ENCODE measurements at regions not wholly inside any gene's neighbourhood (a gene's known extent, or its start where the extent isn't known, plus 50 kb on each side); places are given as distances from the start of the nearest gene placed in this dataset.

DNA sequence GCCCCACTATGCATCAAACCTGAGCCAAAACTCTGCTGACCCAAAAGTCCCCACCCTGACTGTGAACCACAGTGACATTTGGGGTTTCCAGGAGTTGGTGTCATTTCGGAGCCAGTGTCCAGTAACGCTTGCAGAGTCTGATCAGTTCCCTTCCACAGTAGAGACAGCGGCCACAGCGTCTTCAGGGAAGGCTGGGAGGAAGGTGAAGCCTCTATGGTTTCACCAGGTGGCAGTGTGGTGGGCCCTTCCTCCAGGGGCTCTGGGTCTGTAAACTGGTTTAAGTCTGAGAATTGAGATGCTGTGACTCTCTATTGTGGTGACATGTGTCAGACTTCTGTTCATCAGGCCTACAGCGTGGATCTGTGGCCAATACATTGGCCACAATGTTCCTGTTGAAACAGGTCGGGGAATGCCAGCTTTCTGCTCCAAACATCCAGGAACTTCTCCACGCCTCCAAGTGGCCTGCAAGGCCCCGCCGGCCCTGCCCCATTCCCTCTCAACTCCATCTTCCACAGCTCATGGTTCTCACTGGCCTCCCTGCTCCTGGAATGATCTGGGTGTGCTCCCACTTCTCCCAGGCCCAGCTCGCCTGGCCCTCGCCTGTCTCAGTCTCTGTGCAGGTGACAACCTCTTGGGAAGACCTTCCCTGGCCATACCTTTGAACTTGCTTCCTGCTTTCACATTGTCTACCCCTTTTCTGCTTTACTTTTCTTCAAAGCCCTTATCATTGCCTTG is 124.5 kb upstream of the FAM20C start:
- TF ChIP-seq, protein P1, sequence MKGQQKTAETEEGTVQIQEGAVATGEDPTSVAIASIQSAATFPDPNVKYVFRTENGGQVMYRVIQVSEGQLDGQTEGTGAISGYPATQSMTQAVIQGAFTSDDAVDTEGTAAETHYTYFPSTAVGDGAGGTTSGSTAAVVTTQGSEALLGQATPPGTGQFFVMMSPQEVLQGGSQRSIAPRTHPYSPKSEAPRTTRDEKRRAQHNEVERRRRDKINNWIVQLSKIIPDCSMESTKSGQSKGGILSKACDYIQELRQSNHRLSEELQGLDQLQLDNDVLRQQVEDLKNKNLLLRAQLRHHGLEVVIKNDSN (IDR thresholded peaks at IDR 0.05) = no peak
- no peak for TF ChIP-seq NFIC (IDR thresholded peaks at IDR 0.05)
- no peak for TF ChIP-seq TCF12 (IDR thresholded peaks at IDR 0.05; ENCODE audit: low read depth)
- no peak for TF ChIP-seq YY1 (IDR thresholded peaks at IDR 0.05; ENCODE audit: low read depth)
- TF ChIP-seq EP300 (IDR thresholded peaks at IDR 0.05; ENCODE audit: borderline replicate concordance) = no peak
- TF ChIP-seq TEAD4 (IDR thresholded peaks at IDR 0.05) = no peak
- TF ChIP-seq, protein P2, sequence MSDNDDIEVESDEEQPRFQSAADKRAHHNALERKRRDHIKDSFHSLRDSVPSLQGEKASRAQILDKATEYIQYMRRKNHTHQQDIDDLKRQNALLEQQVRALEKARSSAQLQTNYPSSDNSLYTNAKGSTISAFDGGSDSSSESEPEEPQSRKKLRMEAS (IDR thresholded peaks at IDR 0.05) = no peak
- TF ChIP-seq TAF1 (IDR thresholded peaks at IDR 0.05; ENCODE audit: low read depth) = no peak
- no peak for TF ChIP-seq ZBTB7A (IDR thresholded peaks at IDR 0.05; ENCODE audit: low read depth)
- no peak for TF ChIP-seq FOXM1 (IDR thresholded peaks at IDR 0.05; ENCODE audit: borderline replicate concordance, low read depth)
- TF ChIP-seq CEBPB (IDR thresholded peaks at IDR 0.05) = no peak
- no peak for TF ChIP-seq RAD21 (IDR thresholded peaks at IDR 0.05; ENCODE audit: low read depth)
- no peak for TF ChIP-seq EGR1 (IDR thresholded peaks at IDR 0.05)
- TF ChIP-seq, protein P3, sequence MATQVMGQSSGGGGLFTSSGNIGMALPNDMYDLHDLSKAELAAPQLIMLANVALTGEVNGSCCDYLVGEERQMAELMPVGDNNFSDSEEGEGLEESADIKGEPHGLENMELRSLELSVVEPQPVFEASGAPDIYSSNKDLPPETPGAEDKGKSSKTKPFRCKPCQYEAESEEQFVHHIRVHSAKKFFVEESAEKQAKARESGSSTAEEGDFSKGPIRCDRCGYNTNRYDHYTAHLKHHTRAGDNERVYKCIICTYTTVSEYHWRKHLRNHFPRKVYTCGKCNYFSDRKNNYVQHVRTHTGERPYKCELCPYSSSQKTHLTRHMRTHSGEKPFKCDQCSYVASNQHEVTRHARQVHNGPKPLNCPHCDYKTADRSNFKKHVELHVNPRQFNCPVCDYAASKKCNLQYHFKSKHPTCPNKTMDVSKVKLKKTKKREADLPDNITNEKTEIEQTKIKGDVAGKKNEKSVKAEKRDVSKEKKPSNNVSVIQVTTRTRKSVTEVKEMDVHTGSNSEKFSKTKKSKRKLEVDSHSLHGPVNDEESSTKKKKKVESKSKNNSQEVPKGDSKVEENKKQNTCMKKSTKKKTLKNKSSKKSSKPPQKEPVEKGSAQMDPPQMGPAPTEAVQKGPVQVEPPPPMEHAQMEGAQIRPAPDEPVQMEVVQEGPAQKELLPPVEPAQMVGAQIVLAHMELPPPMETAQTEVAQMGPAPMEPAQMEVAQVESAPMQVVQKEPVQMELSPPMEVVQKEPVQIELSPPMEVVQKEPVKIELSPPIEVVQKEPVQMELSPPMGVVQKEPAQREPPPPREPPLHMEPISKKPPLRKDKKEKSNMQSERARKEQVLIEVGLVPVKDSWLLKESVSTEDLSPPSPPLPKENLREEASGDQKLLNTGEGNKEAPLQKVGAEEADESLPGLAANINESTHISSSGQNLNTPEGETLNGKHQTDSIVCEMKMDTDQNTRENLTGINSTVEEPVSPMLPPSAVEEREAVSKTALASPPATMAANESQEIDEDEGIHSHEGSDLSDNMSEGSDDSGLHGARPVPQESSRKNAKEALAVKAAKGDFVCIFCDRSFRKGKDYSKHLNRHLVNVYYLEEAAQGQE (IDR thresholded peaks at IDR 0.05; ENCODE audit: low read depth) = no peak
- TF ChIP-seq CREB1 (IDR thresholded peaks at IDR 0.05; ENCODE audit: low read depth) = no peak

DNA sequence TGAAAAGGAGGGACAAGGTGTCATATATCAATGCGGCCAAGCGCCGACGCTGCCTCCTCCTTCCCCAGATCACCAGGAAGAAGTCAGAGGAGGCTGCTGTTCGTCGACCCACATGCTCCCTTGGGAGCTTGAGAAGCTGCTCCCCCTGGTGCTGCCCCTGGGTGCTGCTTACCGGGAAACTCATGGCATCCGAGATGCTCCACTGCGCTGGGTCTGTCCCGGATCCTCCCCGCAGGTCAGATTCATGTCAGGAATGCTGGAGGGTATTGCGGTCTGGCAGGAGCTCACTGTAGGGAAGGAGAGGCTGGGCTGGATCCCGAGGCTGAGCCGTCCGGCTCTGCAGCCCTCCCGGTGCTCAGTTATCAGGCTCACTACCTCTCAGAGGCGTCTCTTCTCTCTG is 123.7 kb upstream of the FAM20C start:
- no peak for TF ChIP-seq NFIC (IDR thresholded peaks at IDR 0.05)
- no peak for TF ChIP-seq TEAD4 (IDR thresholded peaks at IDR 0.05)
- no peak for TF ChIP-seq CEBPB (IDR thresholded peaks at IDR 0.05)

DNA sequence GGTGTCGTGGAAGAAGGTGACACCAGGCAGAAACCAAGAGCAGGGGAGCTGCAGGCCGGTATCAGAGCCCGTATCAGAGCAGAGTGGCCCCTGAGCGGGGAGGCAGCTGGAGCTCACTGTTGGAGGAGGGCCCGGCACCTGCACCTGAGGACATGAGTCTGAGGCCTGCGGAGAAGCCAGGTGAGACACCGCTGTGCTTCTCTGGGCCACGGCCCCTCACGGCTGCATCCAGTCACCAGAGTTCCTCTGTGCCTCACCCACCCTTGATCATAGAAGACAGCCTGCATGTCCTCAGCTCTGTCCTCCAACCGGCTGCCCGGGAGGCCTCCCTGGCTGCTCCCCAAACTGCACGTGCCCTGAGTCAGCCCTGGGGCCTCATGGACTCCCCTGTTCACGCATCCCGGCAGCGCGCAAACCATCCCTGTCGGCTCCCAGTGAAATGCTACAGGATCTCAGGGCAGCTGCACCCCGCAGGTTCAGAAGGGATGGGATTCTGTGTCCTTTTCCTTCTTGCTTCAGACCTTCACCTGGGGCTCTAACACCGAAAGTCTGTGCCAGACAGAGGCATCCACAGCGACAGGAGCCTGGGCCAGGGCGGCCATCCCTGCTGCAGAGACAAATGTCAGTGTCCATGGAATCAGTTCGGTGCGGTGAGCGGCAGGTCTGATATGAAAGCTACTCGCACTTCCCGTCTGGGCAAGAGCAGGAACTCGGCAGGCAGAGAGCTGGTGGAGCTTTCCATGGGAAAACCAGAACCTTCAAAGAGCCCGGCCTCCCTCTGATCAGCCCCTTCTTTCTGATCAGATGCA is 111.9 kb upstream of the FAM20C start:
- TF ChIP-seq, protein P3 (IDR thresholded peaks at IDR 0.05; ENCODE audit: low read depth) = no peak
- TF ChIP-seq, protein P1 (IDR thresholded peaks at IDR 0.05) = no peak
- TF ChIP-seq ZBTB7A (IDR thresholded peaks at IDR 0.05; ENCODE audit: low read depth) = no peak
- no peak for TF ChIP-seq CEBPB (IDR thresholded peaks at IDR 0.05)
- TF ChIP-seq, protein P2 (IDR thresholded peaks at IDR 0.05) = no peak
- TF ChIP-seq TAF1 (IDR thresholded peaks at IDR 0.05; ENCODE audit: low read depth) = no peak
- TF ChIP-seq NFIC (IDR thresholded peaks at IDR 0.05) = no peak
- TF ChIP-seq CREB1 (IDR thresholded peaks at IDR 0.05; ENCODE audit: low read depth) = no peak
- TF ChIP-seq FOXM1 (IDR thresholded peaks at IDR 0.05; ENCODE audit: borderline replicate concordance, low read depth) = no peak
- no peak for TF ChIP-seq TEAD4 (IDR thresholded peaks at IDR 0.05)
- no peak for TF ChIP-seq EGR1 (IDR thresholded peaks at IDR 0.05)
- no peak for TF ChIP-seq YY1 (IDR thresholded peaks at IDR 0.05; ENCODE audit: low read depth)
- TF ChIP-seq TCF12 (IDR thresholded peaks at IDR 0.05; ENCODE audit: low read depth) = no peak
- no peak for TF ChIP-seq RAD21 (IDR thresholded peaks at IDR 0.05; ENCODE audit: low read depth)
- TF ChIP-seq EP300 (IDR thresholded peaks at IDR 0.05; ENCODE audit: borderline replicate concordance) = no peak

DNA sequence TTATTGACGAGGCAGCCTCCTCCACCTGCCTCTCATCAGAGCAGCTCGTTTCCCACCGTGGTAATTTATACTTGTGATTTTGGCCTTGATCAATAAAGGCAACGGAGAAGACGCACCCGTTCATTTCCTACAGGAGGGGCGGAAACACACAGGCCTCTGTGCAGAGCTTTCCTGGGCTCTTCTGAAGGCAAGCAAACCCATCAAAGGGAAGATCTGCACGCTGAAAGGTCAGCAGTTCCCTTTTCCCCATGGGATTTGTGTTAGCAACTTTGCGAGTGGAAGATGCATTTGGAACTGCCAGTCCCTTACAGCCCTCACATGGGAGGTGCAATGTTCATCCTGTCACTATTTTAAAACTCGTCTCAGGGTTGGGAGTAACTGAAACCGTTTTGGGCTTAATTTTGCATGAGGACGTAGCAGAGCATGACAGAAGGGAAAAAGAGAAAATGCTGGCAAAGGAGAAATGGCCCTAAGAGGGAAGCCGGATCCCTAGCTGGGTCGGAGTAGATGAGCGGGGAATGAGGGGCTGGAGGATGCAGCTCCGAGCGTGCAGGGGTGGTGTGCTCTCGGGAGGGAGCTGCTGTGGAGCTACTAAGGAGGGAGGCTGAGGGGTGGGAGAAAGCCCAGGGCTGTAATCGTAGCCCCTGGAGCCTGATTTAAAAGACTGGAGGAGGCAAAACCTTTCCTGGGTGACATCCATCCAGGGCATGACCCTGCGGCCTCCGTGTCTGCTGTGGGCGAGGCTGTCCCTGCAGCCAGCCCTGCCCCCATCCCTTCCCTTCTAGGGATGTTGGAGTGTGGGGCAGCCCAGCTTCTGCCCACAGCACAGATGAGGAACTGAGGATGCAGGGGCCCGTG is 111.1 kb upstream of the FAM20C start:
- no peak for TF ChIP-seq RAD21 (IDR thresholded peaks at IDR 0.05; ENCODE audit: low read depth)
- no peak for TF ChIP-seq EGR1 (IDR thresholded peaks at IDR 0.05)
- no peak for TF ChIP-seq TAF1 (IDR thresholded peaks at IDR 0.05; ENCODE audit: low read depth)
- TF ChIP-seq CEBPB (IDR thresholded peaks at IDR 0.05) = no peak
- TF ChIP-seq EP300 (IDR thresholded peaks at IDR 0.05; ENCODE audit: borderline replicate concordance) = no peak
- TF ChIP-seq FOXM1 (IDR thresholded peaks at IDR 0.05; ENCODE audit: borderline replicate concordance, low read depth) = no peak
